SIG-M5 treated with dmso at 0.1 percent for 504 hours (cell line): ENCODE measurements at regions not wholly inside any gene's neighbourhood (a gene's known extent, or its start where the extent isn't known, plus 50 kb on each side); places are given as distances from the start of the nearest gene placed in this dataset.
A peak's percentile ranks its signal among the peaks of the same experiment; 100 is the strongest.
"Not testable (repeated sequence)": the region's sequence is repeated elsewhere in the genome, so short reads cannot be mapped to it uniquely, and the experiment has no call there.

ENCODE experiments used
- DNase-seq: peaks from one replicate; lab custom pipeline; 2025; ENCODE audit not compliant: unreplicated experiment; lab: John Stamatoyannopoulos, UW

- no peak for DNase-seq
Measured at GRCh38 chr7:27032839-27033238, 63.0 kb downstream of the HOXA1 start.

- DNase-seq, result peak; percentile 91
Measured at GRCh38 chr7:27031289-27032172, 64.3 kb downstream of the HOXA1 start.

- DNase-seq, result no peak
Measured at GRCh38 chr7:27030393-27031050, 65.3 kb downstream of the HOXA1 start.

GRCh38 chr7:27025270-27025669, 70.5 kb downstream of the HOXA1 start:
- DNase-seq, result peak; percentile 2

- DNase-seq, result no peak
Measured at GRCh38 chr7:27010068-27010467, 85.7 kb downstream of the HOXA1 start.

GRCh38 chr7:27000496-27000895, 95.3 kb downstream of the HOXA1 start:
- no peak for DNase-seq

- not testable (repeated sequence) for DNase-seq
Measured at GRCh38 chr7:26998284-26998683, 97.5 kb downstream of the HOXA1 start.

- DNase-seq, result no peak
Measured at GRCh38 chr7:26995666-26996065, 100.1 kb downstream of the HOXA1 start.

- DNase-seq, result no peak
Measured at GRCh38 chr7:26993816-26994810, 101.7 kb downstream of the HOXA1 start.

- no peak for DNase-seq
Measured at GRCh38 chr7:26992670-26993069, 103.1 kb downstream of the HOXA1 start.

- DNase-seq, result no peak
Measured at GRCh38 chr7:26991796-26992195, 104.0 kb downstream of the HOXA1 start.

- no peak for DNase-seq
Measured at GRCh38 chr7:26989897-26990670, 105.7 kb downstream of the HOXA1 start.

- DNase-seq, result no peak
Measured at GRCh38 chr7:26988836-26989374, 106.9 kb downstream of the HOXA1 start.

GRCh38 chr7:26987338-26987737, 108.5 kb downstream of the HOXA1 start:
- no peak for DNase-seq

GRCh38 chr7:26978146-26978545, 113.8 kb upstream of the SKAP2 start:
- DNase-seq, result no peak

- no peak for DNase-seq
Measured at GRCh38 chr7:26976840-26977239, 112.5 kb upstream of the SKAP2 start.

- not testable (repeated sequence) for DNase-seq
Measured at GRCh38 chr7:26971924-26972323, 107.5 kb upstream of the SKAP2 start.

GRCh38 chr7:26965724-26966123, 101.3 kb upstream of the SKAP2 start:
- no peak for DNase-seq

- no peak for DNase-seq
Measured at GRCh38 chr7:26964156-26964808, 99.9 kb upstream of the SKAP2 start.

GRCh38 chr7:26959290-26959689, 94.9 kb upstream of the SKAP2 start:
- no peak for DNase-seq
